RWPE2 (cell line): ENCODE measurements at regions not wholly inside any gene's neighbourhood (a gene's known extent, or its start where the extent isn't known, plus 50 kb on each side); places are given as distances from the start of the nearest gene placed in this dataset.

Experiments used
- ATAC-seq: fragments of 200-7000 bp; cut with Tn5 transposase; 3 replicates; pipeline ENCODE4 v1.9.1; 2021; ENCODE audit warnings: low read depth
- DNase-seq: peaks from one replicate; pipeline ENCODE4 v3.0.0-alpha.2; 2020; ENCODE audit warnings: low spot score
- H3K27ac ChIP-seq: fragments of 450-650 bp; 2 replicates; pipeline ENCODE4 v1.5.1; 2017; ENCODE audit warnings: mild to moderate bottlenecking; ENCODE audit not compliant: poor library complexity, severe bottlenecking
- H3K27me3 ChIP-seq: fragments of 250-450 bp; sonication (Bioruptor Pico); 2 replicates; pipeline ENCODE4 v1.5.1; 2021; ENCODE audit warnings: mild to moderate bottlenecking, moderate library complexity; ENCODE audit not compliant: insufficient read depth, poor library complexity, severe bottlenecking
- H3K36me3 ChIP-seq: fragments of 250-450 bp; sonication (Bioruptor Pico); 2 replicates; pipeline ENCODE4 v1.5.1; 2020; ENCODE audit warnings: low read depth, mild to moderate bottlenecking, moderate library complexity
- H3K4me1 ChIP-seq: fragments of 250-450 bp; sonication (Bioruptor Pico); 2 replicates; pipeline ENCODE4 v1.5.1; 2021; ENCODE audit warnings: mild to moderate bottlenecking, moderate library complexity; ENCODE audit not compliant: insufficient read depth, poor library complexity, severe bottlenecking
- H3K4me3 ChIP-seq: fragments of 250-450 bp; sonication (Bioruptor Pico); 2 replicates; pipeline ENCODE4 v1.5.1; 2021; ENCODE audit warnings: mild to moderate bottlenecking, moderate library complexity; ENCODE audit not compliant: severe bottlenecking
- H3K9me3 ChIP-seq: fragments of 250-450 bp; sonication (Bioruptor Pico); 2 replicates; pipeline ENCODE4 v1.5.1; 2021; ENCODE audit warnings: mild to moderate bottlenecking, moderate library complexity; ENCODE audit not compliant: severe bottlenecking
- CTCF ChIP-seq: fragments of 450-650 bp; IDR thresholded peaks from one replicate; pipeline ENCODE4 v1.5.1; 2017; ENCODE audit warnings: mild to moderate bottlenecking, moderate library complexity; ENCODE audit not compliant: poor library complexity, severe bottlenecking

- no peak for ATAC-seq
- DNase-seq = no peak
- no peak overlapping the region for H3K27ac ChIP-seq
These were observed 72.0 kb upstream of the B3GAT2 start for GRCh38 chr6:71028877-71029252.

GRCh38 chr6:71029555-71029954, 72.7 kb upstream of the B3GAT2 start:
- Histone ChIP-seq H3K27me3 (no peaks in the 10 kb centered on the region), H3K4me1 (no peaks in the 10 kb centered on the region), H3K27ac (no peak overlapping the region), H3K4me3 (no peak overlapping the region), H3K36me3 (no peaks in the 10 kb centered on the region), H3K9me3 (no peaks in the 10 kb centered on the region)
- no peak for TF ChIP-seq CTCF
- no peak for ATAC-seq
- DNase-seq = no peak

More at GRCh38 chr6:71028877-71029252, 72.0 kb upstream of the B3GAT2 start:
- Histone ChIP-seq H3K36me3 (no peaks in the 10 kb centered on the region), H3K27me3 (no peaks in the 10 kb centered on the region), H3K9me3 (no peaks in the 10 kb centered on the region), H3K4me1 (no peaks in the 10 kb centered on the region), H3K4me3 (no peak overlapping the region)
- TF ChIP-seq CTCF = no peak

- H3K9me3 ChIP-seq = no peaks in the 10 kb centered on the region
- no peaks in the 10 kb centered on the region for H3K36me3 ChIP-seq
- no peaks in the 10 kb centered on the region for H3K27me3 ChIP-seq
- ATAC-seq (no peak), DNase-seq (no peak)
- H3K4me1 ChIP-seq = no peaks in the 10 kb centered on the region
- H3K4me3 ChIP-seq = no peak overlapping the region
- no peak overlapping the region for H3K27ac ChIP-seq
- no peak for TF ChIP-seq CTCF
These were observed 75.1 kb upstream of the B3GAT2 start for GRCh38 chr6:71031912-71032311.

- no peak overlapping the region for H3K27ac ChIP-seq
- ATAC-seq = no peak
- H3K9me3 ChIP-seq = no peaks in the 10 kb centered on the region
These were observed 76.3 kb upstream of the B3GAT2 start for GRCh38 chr6:71033171-71033570.

GRCh38 chr6:71033890-71034289, 77.0 kb upstream of the B3GAT2 start:
- Histone ChIP-seq H3K36me3 (no peaks in the 10 kb centered on the region), H3K4me1 (no peaks in the 10 kb centered on the region), H3K4me3 (no peak overlapping the region), H3K27ac (no peak overlapping the region), H3K9me3 (no peaks in the 10 kb centered on the region), H3K27me3 (no peaks in the 10 kb centered on the region)
- DNase-seq (no peak), ATAC-seq (no peak)
- TF ChIP-seq CTCF = no peak

More at GRCh38 chr6:71033171-71033570, 76.3 kb upstream of the B3GAT2 start:
- TF ChIP-seq CTCF = no peak
- Histone ChIP-seq H3K4me1 (no peaks in the 10 kb centered on the region), H3K27me3 (no peaks in the 10 kb centered on the region), H3K4me3 (no peak overlapping the region), H3K36me3 (no peaks in the 10 kb centered on the region)
- no peak for DNase-seq
